Hematopoietic multipotent progenitor cell treated with erythropoietin and hydrocortisone succinate and interleukin-3 and kit ligand, for 15 days (in vitro differentiated cells): ENCODE measurements at regions not wholly inside any gene's neighbourhood (a gene's known extent, or its start where the extent isn't known, plus 50 kb on each side); places are given as distances from the start of the nearest gene placed in this dataset.

Source experiments
- DNase-seq: peaks from one replicate; pipeline ENCODE4 v3.0.0-alpha.2; 2015; ENCODE audit warnings: low spot score

DNA sequence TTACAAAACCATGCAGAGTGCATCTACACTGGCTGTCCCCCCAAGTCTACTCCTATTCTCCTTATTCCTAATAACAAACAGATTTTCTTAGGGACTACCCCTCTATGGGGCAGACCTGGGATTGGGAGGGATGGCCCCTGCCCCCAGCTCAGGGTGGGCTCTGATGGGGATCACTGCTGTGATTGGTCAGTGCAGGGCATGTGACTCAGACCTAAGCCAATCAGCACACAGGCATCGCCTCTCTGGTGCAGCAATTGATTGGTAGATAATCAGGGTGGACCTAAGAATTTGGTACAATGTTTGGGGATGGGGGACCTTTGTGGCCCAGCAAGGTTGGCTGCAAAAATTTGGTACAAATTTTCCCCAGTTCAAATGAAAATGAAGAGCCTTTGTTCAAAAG is 57.2 kb upstream of the SHANK2 start:
- no peak for DNase-seq

DNA sequence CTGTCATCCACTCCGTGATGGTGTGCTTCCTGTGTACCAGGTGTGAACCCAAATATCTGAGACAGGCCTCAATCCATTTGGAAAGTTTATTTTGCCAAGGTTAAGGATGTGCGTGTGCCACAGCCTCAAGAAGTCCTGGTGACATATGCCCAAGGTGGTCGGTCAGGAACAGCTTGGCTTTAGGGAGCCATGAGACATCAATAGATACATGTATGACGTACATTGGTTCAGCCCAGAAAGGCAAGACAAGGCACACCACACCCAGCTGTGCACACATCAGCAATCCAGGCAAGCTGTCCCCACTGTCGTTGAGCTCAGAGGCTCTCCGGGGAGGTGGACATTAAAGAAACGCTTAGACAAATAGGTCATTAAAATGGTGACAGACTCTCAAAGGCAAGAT is 56.8 kb upstream of the SHANK2 start:
- DNase-seq, result no peak

DNA sequence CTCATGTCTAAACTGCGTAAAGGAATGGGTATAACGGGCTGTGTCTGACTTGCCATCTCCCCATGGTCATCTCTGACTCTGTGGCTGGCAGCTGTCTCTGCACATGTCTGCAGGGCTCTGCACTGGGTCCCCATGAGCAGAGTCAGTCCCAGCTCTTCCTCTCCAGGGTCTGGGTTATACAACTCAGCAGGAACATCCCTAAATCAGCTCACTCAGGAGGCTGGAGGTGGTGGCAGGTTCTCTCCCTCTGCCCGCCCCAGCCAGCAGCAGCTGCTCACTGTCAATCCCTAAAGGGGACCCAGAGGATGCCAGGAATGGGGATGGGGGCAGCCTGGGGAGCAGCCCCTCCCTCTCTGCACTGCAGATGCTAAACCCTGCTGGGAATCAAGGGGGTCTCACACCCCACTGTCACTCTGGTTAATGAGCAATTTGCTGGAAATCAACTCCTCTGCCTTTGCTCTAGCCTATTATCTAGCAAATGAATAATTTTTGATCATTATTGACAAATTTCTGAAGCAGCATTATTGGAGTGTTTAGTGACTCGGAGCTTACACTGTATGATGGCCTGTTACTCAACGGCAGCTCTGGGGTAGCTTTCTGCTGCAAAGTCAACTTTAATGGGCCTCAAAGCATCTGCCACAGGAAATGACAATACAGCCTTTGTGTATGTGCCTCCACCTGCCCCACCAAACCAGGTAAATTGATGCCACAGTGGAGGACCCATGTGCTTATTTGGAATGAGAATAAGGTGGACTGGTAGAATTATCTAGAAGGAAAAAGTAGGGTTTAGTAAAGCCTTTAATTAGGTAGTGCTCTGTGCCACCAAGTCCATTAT is 55.7 kb upstream of the SHANK2 start:
- no peak for DNase-seq

DNA sequence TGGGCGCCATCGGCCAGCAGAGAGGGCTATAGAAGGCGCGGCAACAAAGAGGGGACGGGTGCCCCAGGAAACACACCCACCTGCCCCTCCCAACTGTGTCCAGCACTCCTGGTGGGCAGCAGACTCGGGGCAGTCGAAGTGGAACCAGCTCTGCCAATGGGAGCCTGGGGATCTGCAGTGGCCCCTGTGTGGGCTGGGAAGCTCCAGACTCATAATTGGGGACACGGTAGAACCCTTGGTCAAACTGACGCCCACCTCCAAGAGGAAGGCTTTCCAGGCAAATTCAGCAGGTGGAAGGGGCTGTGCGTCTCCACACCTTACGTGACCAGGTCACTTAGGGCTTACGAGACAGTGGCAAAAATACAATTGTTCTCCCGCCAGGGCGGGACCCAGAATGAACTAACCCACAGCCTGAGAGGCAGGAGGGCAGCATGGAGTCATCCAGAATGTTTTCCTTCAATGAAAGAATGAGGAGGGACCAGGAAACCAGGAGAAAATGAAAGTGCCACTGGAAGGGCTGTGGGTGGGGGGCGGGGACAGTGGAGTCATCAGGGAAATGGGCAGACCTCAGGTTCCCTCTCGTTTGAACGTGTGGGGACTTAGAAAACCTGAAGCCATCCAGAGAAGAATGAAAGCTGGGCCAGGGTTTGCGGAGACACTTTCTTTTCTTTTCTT is 53.2 kb upstream of the SHANK2 start:
- no peak for DNase-seq

DNA sequence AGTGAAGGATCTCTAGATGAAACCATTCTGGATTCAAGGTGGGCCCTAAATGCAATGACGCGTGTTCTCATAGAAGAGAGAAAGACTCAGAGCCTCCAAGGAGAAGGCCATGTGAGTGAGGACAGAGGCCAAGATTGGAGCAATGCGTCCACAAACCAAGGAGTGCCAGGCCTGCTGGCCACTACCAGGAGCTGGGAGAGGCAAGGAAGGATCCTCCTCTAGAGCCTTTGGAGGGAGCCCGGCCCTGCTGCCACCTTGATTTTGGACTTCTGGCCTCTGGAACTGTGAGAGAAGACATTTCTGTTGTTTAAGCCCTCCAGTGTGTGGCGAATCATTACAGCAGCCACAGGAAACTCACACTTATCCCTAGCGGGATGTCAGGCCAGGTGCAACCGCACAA is 52.7 kb upstream of the SHANK2 start:
- DNase-seq, result no peak

DNA sequence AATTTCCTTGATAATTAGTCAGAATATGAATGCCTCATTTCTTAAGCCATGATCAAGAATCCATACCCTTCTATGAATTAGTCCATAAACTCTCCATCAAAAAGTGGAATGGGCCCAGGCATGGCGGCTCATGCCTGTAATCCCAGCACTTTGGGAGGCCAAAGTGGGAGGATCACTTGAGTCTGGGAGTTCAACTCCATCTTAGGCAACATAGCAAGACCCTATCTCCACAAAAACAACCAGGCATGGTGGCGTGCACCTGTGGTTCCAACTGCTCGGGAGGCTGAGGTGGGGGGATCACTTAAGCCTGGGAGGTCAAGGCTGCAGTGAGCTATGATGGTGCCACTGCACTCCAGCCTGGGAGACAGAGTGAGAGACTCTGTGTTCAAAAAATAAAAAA is 52.1 kb upstream of the SHANK2 start:
- no peak for DNase-seq

DNA sequence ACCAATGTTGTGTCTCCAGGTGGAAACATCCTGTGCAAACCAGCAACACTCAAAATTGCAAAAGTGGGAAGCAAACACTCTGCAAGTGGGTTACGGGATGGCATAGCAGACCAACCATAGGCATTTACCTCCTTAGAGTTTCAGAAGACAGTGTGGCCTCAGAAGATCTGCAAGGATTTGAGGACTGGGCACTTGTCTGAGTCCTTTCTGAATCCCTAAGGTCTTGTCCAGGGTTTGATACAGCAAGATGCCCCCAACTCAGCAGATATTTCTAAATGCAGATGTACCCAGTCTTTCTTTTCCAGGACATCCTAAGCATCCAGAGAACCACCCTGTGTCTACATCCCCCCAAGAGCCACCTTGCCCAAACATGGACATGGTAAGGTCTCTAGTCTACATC is 51.7 kb upstream of the SHANK2 start:
- DNase-seq, result no peak

DNA sequence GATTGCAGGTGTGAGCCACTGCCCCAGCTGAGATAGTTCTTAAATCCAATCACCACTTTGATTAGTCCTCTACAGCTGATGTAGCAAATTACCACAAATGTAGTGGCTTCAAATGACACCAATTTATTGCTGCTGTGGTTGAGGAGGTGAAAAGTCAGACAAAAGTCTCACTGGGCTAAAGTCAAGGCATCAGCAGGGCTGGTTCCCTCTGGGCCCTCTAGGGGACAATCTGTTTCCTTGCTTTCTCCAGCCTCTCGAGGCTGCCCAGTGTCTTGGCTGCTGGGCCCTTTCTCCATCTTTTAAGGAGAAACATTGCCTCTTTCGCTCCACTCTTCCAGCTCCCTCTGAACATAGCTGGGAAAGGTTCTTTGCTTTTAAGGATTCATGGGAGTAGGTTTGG is 50.5 kb upstream of the SHANK2 start:
- DNase-seq, result no peak

DNA sequence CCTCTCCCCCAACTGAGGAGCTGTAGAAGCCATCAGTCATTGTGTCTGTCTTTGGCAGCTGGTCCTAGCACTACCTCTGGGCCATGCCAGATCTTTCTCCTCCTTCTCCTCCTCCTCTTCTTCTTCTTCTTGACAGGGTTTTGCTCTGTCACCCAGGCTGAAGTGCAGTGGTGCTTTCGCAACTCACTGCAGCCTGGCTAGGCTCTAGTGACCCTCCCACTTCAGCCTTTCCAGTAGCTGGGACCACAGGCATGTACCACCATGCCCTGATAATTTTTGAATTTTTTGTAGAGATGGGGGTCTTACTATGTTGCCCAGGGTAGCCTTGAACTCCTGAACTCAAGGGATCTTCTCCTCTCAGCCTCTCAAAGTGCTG is 50.1 kb upstream of the SHANK2 start:
- no peak for DNase-seq
